Ovary (tissue), 3 donors: ENCODE measurements at regions not wholly inside any gene's neighbourhood (a gene's known extent, or its start where the extent isn't known, plus 50 kb on each side); places are given as distances from the start of the nearest gene placed in this dataset.

Experiments
- CTCF ChIP-seq, 3 donors: fragments of 450-650 bp in 2 of 3; fragments of 200-600 bp in 1 of 3; IDR thresholded peaks; one replicate each; pipeline versions ENCODE4 v1.5.1 to v1.8.0; 2016 to 2022; ENCODE audit warnings: antibody characterized with exemption in 3 of 3, mild to moderate bottlenecking in 1 of 3
- POLR2A ChIP-seq: fragments of 450-650 bp; IDR thresholded peaks from one replicate; pipeline ENCODE4 v1.6.1; 2017; ENCODE audit warnings: antibody characterized with exemption, mild to moderate bottlenecking, moderate library complexity
- donor health status: DM: no; HTN: no; CAD: no.

GRCh38 chr10:25102147-25102822, 72.5 kb upstream of the GPR158 start:
- TF ChIP-seq CTCF (IDR thresholded peaks at IDR 0.05), result no peak
- TF ChIP-seq POLR2A, result no peak
